Retinal pigment epithelial cell (primary cell): ENCODE measurements at regions not wholly inside any gene's neighbourhood (a gene's known extent, or its start where the extent isn't known, plus 50 kb on each side); places are given as distances from the start of the nearest gene placed in this dataset.
"Not testable (repeated sequence)": the region's sequence is repeated elsewhere in the genome, so short reads cannot be mapped to it uniquely, and the experiment has no call there.

Source experiments
- DNase-seq: peaks from one replicate; pipeline ENCODE4 v3.0.0-alpha.2; 2010; ENCODE audit warnings: low read depth
- H3K4me3 ChIP-seq: 2 replicates; pipeline ENCODE4 v1.5.1; 2011; ENCODE audit warnings: mild to moderate bottlenecking, low read length, control low read depth, moderate library complexity
- TF ChIP-seq, protein P1 (sequence below): conservative IDR thresholded peaks from 2 replicates; pipeline ENCODE4 v1.5.1; 2011; ENCODE audit warnings: low read depth, low read length, control low read depth, inconsistent platforms

DNA sequence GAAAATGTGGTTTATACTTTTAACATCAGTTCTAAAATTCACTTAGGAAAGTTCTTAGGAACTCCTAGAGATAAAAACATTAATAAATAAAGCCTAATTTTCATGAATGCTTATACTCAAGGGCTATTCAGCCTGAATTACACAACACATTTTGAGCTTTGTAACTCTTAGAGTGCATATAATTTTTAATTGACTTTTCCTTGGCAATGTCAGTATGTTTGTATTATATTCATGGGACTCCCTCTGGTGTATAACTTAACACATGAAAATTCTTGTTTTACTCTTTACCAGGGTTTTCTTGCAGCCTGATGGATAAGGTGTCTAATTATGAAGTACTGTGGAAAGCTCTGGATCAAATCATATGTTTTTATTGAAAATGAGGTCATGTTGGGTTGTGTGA is 150.6 kb upstream of the HMGA2 start:
- no peak for DNase-seq
- H3K4me3 ChIP-seq = no peak overlapping the region
- TF ChIP-seq, protein P1, sequence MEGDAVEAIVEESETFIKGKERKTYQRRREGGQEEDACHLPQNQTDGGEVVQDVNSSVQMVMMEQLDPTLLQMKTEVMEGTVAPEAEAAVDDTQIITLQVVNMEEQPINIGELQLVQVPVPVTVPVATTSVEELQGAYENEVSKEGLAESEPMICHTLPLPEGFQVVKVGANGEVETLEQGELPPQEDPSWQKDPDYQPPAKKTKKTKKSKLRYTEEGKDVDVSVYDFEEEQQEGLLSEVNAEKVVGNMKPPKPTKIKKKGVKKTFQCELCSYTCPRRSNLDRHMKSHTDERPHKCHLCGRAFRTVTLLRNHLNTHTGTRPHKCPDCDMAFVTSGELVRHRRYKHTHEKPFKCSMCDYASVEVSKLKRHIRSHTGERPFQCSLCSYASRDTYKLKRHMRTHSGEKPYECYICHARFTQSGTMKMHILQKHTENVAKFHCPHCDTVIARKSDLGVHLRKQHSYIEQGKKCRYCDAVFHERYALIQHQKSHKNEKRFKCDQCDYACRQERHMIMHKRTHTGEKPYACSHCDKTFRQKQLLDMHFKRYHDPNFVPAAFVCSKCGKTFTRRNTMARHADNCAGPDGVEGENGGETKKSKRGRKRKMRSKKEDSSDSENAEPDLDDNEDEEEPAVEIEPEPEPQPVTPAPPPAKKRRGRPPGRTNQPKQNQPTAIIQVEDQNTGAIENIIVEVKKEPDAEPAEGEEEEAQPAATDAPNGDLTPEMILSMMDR = peak; percentile 30

DNA sequence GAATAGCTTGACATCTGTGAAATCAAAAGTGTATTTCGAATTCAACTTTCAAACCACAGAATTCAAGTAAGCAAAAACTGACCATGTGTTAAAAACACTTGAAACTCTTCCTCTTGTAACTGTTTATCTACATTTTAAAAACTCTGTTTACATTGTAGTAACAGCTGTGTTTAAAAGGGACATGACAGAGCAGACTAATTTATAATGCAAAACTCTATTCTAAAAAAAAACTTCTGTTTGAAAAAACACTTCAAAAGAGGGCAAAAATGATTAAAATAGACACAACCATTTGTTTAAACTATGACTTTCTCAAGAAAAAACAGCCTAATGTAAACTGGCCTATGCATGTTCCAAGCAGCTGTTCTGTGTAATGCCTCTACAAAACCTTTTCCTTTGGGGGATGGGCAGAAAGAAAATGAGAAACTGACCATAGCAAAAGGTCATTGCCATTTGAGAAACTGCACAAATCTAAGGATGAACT is 149.1 kb upstream of the HMGA2 start:
- no peak for DNase-seq
- TF ChIP-seq, protein P1 = no peak

GRCh38 chr12:65678172-65678571 is 146.1 kb upstream of the HMGA2 start:
- not testable (repeated sequence) for H3K4me3 ChIP-seq

More for the DNA sequence above, 149.1 kb upstream of the HMGA2 start:
- H3K4me3 ChIP-seq = no peak overlapping the region

DNA sequence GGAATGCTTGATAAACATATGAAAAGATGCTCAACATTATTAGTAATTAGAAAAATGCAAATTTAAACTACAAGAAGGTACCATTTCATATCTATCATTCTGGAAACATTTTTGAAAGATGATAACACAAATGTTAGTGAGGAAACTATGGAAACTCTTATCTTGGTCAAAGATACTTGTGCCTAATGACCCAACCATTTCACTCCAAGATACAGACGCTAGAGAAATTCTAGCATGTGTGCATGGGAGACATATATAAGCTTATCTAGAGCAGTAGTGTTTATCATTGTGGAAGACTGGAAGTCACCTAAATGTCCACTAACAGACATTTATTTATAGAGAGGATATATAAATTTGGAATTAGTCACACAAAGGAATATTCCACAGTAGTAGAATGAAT is 143.1 kb upstream of the HMGA2 start:
- no peak for DNase-seq
- TF ChIP-seq, protein P1 = no peak
- no peak overlapping the region for H3K4me3 ChIP-seq

More at GRCh38 chr12:65678172-65678571, 146.1 kb upstream of the HMGA2 start:
- DNase-seq = not testable (repeated sequence)

GRCh38 chr12:65682112-65682511 is 142.2 kb upstream of the HMGA2 start:
- DNase-seq = no peak
- TF ChIP-seq, protein P1 = no peak
- no peak overlapping the region for H3K4me3 ChIP-seq

GRCh38 chr12:65684906-65685305 is 139.4 kb upstream of the HMGA2 start:
- H3K4me3 ChIP-seq = no peak overlapping the region
- no peak for DNase-seq
- TF ChIP-seq, protein P1 = no peak

DNA sequence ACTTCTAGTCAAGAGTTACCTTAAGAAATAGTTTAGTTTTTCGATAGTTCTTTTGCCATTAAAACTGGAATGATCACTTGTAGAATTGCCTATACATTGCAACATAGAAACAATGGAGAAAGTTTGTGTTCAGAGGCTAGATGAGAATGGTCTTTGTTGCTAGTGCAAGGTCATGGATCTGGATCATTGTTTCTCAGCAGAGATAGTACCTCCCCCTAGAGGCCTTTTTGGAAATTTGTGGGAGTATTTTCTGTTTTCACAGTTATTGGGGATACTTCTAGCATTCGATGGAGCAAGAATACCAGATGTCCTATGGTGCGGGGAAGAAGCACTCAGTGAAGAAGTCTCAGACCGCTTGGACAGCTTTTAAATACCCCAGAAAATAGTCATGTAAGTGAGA is 138.8 kb upstream of the HMGA2 start:
- DNase-seq = no peak
- TF ChIP-seq, protein P1 = peak; percentile 71
- no peak overlapping the region for H3K4me3 ChIP-seq

DNA sequence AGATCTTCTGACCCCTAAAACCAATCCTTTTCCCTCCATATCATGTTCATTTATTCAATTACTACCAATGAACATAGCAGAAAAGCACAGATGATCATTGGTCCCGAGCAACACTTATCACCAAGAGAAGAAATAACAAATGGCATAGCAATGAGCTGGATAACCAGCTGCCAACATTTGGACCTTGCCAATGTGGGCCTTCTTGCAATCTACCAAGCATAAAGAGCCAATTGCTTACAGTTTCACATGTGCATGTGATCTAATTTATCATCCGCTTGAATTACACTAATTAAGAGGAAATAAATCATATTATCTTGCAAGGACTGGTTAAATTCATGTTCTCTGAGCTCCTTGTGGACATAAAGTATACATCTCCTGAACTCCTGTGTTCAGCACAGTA is 134.8 kb upstream of the HMGA2 start:
- no peak overlapping the region for H3K4me3 ChIP-seq
- no peak for DNase-seq
- TF ChIP-seq, protein P1 = no peak
